GM10248 (cell line): ENCODE measurements at regions not wholly inside any gene's neighbourhood (a gene's known extent, or its start where the extent isn't known, plus 50 kb on each side); places are given as distances from the start of the nearest gene placed in this dataset.

Experiments
- CTCF ChIA-PET: fragments of 300-600 bp; sonication (Branson Sonifier 250); formaldehyde crosslinking; extraction: SDS; loops from one replicate; lab custom pipeline; 2021; ENCODE audit warnings: antibody characterized with exemption; lab: Yijun Ruan, JAX
- POLR2A ChIA-PET: fragments of 350-650 bp; sonication (Branson Sonifier 250); formaldehyde crosslinking; extraction: SDS; loops from one replicate; lab custom pipeline; 2020; ENCODE audit warnings: antibody characterized with exemption; lab: Yijun Ruan, JAX
- DNase-seq: peaks from one replicate; pipeline ENCODE4 v3.0.0; 2012; ENCODE audit errors: extremely low spot score
- TF ChIP-seq, protein P1 (sequence below): IDR thresholded peaks from 2 replicates; pipeline ENCODE4 v1.5.1; 2012; ENCODE audit warnings: mild to moderate bottlenecking, low read depth; ENCODE audit errors: extremely low read depth, missing control alignments, control extremely low read depth

DNA sequence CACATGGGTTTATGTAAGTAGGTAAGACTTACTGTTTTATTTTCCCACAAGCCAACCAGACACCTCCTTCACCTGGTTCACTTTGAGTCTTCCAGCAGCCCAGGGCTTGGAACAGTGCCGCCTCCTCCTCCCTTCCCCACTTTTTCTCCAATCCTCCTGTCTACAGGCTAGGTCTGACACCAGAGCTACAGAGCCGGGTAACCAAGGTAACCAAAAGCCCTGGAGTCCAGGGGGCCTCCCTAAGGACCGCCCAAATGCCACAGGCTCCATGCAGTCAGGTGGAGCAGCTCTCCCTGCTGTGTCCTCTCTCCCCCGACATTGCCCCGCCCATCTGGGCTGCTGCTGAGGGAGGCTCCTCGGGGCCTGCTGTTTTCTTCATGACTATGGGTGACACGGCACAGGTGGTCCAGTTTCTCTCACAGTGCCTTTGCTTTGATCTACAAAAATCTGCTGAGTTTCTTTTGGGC is 138.0 kb upstream of the EFNA5 start:
- CTCF ChIA-PET = interaction anchor here (3.2 kb wide), 1 partner anchor 18 kb away, joined by 8 read pairs; no protein-coding TSS in a partner anchor

DNA sequence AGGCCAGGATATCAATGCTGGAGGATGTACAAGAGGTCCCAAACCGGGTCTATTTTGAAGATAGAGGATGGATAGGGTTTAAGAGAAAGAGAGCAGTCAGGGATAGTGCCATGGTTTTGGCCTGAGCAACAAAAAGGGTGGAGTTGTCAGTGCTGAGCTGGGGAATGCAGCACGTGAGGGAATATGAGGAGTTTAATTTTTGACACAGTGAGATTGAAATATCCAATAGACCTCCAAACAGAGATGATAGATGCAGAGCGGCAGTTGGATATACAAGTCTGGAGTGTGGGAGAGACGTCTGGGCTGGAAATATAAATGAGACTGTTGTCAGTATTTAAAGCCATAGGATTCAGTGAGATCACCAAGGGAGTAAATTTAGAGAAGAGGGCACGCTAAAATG is 136.7 kb upstream of the EFNA5 start:
- no peak for DNase-seq
- POLR2A ChIA-PET = no interaction called here
- CTCF ChIA-PET = no interaction called here

More for the DNA sequence above, 138.0 kb upstream of the EFNA5 start:
- POLR2A ChIA-PET = no interaction called here
- TF ChIP-seq, protein P1, sequence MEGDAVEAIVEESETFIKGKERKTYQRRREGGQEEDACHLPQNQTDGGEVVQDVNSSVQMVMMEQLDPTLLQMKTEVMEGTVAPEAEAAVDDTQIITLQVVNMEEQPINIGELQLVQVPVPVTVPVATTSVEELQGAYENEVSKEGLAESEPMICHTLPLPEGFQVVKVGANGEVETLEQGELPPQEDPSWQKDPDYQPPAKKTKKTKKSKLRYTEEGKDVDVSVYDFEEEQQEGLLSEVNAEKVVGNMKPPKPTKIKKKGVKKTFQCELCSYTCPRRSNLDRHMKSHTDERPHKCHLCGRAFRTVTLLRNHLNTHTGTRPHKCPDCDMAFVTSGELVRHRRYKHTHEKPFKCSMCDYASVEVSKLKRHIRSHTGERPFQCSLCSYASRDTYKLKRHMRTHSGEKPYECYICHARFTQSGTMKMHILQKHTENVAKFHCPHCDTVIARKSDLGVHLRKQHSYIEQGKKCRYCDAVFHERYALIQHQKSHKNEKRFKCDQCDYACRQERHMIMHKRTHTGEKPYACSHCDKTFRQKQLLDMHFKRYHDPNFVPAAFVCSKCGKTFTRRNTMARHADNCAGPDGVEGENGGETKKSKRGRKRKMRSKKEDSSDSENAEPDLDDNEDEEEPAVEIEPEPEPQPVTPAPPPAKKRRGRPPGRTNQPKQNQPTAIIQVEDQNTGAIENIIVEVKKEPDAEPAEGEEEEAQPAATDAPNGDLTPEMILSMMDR = no peak
- DNase-seq = no peak

DNA sequence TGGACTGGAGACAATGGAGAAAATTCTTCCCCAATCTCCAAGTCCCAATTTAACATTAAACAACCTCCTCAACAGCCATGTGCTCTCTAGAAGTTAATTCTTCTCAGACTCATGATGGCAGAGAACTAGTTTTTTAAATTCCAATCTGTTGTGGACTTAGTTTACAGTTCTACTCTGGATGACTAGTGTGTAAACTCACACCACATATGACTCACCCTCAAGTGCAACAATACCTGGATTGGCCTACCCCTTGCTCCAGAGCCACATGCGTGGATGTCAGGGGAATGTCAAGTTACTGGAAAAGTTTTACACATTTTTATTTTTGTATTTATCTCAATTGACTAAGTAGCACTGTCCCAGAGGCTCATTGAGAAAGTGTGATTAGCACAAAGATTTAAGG is 136.0 kb upstream of the EFNA5 start:
- TF ChIP-seq, protein P1 = no peak
- CTCF ChIA-PET = no interaction called here

More for the DNA sequence above, 136.7 kb upstream of the EFNA5 start:
- TF ChIP-seq, protein P1 = no peak

DNA sequence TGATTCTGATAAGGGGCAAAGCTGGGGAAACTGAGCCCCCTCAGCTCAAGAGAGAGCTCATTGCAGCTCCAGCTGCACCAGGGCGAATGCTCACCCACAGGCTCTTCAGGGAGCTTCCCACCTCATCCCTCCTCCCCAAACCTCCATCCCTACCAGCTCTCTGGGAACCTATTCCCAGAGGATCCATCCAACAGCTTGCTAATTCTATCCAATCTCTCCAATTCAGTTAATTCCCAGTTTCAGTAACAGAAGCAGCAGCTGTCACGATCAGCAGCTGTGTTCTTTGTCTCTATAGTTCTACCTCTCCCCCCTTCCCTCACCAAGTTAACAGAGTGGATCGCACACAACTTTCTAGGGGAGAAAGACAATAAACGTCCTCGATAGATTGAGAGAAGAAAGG is 135.5 kb upstream of the EFNA5 start:
- DNase-seq = no peak
- ChIA-PET CTCF (no interaction called here), POLR2A (no interaction called here)
- TF ChIP-seq, protein P1 = no peak

More for the DNA sequence above, 136.0 kb upstream of the EFNA5 start:
- DNase-seq = no peak
- POLR2A ChIA-PET = no interaction called here

DNA sequence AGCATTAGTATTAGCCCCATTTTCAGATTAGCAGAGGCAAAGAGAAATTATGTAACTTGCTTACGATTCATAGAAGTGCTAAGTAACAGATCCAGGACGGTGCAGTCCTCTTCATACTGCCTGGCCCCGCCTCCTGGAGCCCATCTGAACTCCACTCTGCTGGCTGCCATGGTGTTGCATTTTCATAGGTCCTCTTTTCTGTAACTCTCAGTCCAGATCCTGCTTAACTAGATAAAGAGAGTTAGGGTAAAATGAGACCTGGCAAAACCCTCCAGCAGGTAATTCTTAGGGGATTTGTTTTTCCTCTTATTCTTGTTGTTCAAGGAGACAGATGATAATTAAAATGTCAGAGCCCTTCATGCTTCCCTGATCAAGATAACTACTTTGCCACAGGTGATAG is 135.1 kb upstream of the EFNA5 start:
- POLR2A ChIA-PET = no interaction called here
- DNase-seq = no peak
- CTCF ChIA-PET = no interaction called here
- TF ChIP-seq, protein P1 = no peak

DNA sequence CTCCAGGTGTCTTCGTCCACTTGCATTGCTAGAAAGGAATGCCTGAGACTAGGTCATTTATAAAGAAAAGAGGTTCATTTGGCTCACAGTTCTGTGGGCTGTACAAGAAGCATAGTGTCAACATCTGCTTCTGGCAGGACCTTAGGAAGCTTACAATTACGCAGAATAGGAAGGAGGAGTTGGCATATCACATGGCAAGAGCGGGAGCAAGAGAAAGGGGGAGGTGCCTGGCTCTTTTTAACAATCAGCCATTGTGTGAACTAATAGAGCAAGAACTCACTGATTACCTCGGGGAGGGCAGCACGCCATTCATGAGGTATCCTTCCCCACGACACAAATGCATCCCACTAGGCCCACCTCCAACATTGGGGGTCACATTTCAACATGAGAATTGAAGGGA is 134.4 kb upstream of the EFNA5 start:
- DNase-seq = no peak
- CTCF ChIA-PET = no interaction called here
- TF ChIP-seq, protein P1 = no peak
- POLR2A ChIA-PET = no interaction called here
